ENCODE measurements at regions not wholly inside any gene's neighbourhood (a gene's known extent, or its start where the extent isn't known, plus 50 kb on each side); places are given as distances from the start of the nearest gene placed in this dataset.

GRCh38 chr3:81910244-81910852, 148.9 kb upstream of the GBE1 start:
- Mint-ChIP-seq H3K4me1 (peaks cover 16% of the 10 kb centered on the region), H3K27ac (peak overlapping the region in 2 of 7 donors; percentile 8 to 46)
- H3K4me3 ChIP-seq (replicated peaks in 1 of 3; ENCODE audit: low read depth in 2 of 3, low read length in 3 of 3) = no peak overlapping the region

GRCh38 chr3:81909796-81910195, 148.4 kb upstream of the GBE1 start:
- Mint-ChIP-seq H3K27me3 (ENCODE audit: low read depth in 3 of 3) (no peaks in the 10 kb centered on the region), H3K4me1 (peaks cover 16% of the 10 kb centered on the region), H3K36me3 (no peaks in the 10 kb centered on the region), H3K9me3 (peaks cover 0 to 4% (median 2%) of the 10 kb centered on the region in 7 donors), H3K27ac (no peak overlapping the region), H3K4me3 (no peak overlapping the region)
- no peak for TF ChIP-seq CTCF (IDR thresholded peaks at IDR 0.05)
- H3K9me3 ChIP-seq (replicated peaks in 1 of 2; ENCODE audit: control insufficient read depth in 1 of 2, insufficient read depth in 1 of 2, low read length in 2 of 2) = no peaks in the 10 kb centered on the region
- no peak overlapping the region for H3K4me2 ChIP-seq (replicated peaks; ENCODE audit: extremely low read depth, low read length, poor library complexity, severe bottlenecking)
- no peak overlapping the region for H3K27ac ChIP-seq (ENCODE audit: low read depth in 1 of 2, low read length in 2 of 2)
- H3K79me2 ChIP-seq (ENCODE audit: insufficient read depth, low read length) = no peaks in the 10 kb centered on the region
- no peak for DNase-seq
- H2AFZ ChIP-seq (ENCODE audit: insufficient read depth, low read depth, low read length, poor library complexity, severe bottlenecking) = no peak overlapping the region
- no peaks in the 10 kb centered on the region for H3K36me3 ChIP-seq (replicated peaks in 1 of 2; ENCODE audit: control insufficient read depth in 1 of 2, insufficient read depth in 2 of 2, low read length in 2 of 2)
- no peak overlapping the region for H3K9ac ChIP-seq (ENCODE audit: insufficient read depth, low read length, poor library complexity, severe bottlenecking)
- no peaks in the 10 kb centered on the region for H4K20me1 ChIP-seq (ENCODE audit: insufficient read depth, low read length)
- no peaks in the 10 kb centered on the region for H3K27me3 ChIP-seq (ENCODE audit: control insufficient read depth in 2 of 2, insufficient read depth in 2 of 2, low read length in 2 of 2)
- H3K4me1 ChIP-seq (ENCODE audit: control insufficient read depth in 1 of 2, insufficient read depth in 2 of 2, low read length in 2 of 2) = peaks cover 6 to 12% of the 10 kb centered on the region in 2 donors
- H3K4me3 ChIP-seq (replicated peaks in 1 of 3; ENCODE audit: low read depth in 2 of 3, low read length in 3 of 3) = no peak overlapping the region
- no CpG with 5 or more reads among the region's 3 CpGs for WGBS (ENCODE audit: insufficient coverage)
- intact Hi-C loops (cut with micrococcal nuclease) = no loop called here

More at GRCh38 chr3:81910244-81910852, 148.9 kb upstream of the GBE1 start:
- intact Hi-C loops (cut with micrococcal nuclease) = no loop called here
- TF ChIP-seq CTCF (IDR thresholded peaks at IDR 0.05) = peak; percentile 96
- H3K27me3 Mint-ChIP-seq (ENCODE audit: low read depth in 3 of 3) = no peaks in the 10 kb centered on the region
- peaks cover 6 to 12% of the 10 kb centered on the region in 2 donors for H3K4me1 ChIP-seq (ENCODE audit: control insufficient read depth in 1 of 2, insufficient read depth in 2 of 2, low read length in 2 of 2)
- H2AFZ ChIP-seq (ENCODE audit: insufficient read depth, low read depth, low read length, poor library complexity, severe bottlenecking) = peak overlapping the region; percentile 33
- no peaks in the 10 kb centered on the region for H3K27me3 ChIP-seq (ENCODE audit: control insufficient read depth in 2 of 2, insufficient read depth in 2 of 2, low read length in 2 of 2)
- H3K4me2 ChIP-seq (replicated peaks; ENCODE audit: extremely low read depth, low read length, poor library complexity, severe bottlenecking) = no peak overlapping the region
- H3K4me3 Mint-ChIP-seq = no peak overlapping the region
- 50% methylated on average over 1 of the region's 5 CpGs for WGBS (ENCODE audit: insufficient coverage)
- no peaks in the 10 kb centered on the region for H3K36me3 Mint-ChIP-seq
- H4K20me1 ChIP-seq (ENCODE audit: insufficient read depth, low read length) = no peaks in the 10 kb centered on the region
- H3K79me2 ChIP-seq (ENCODE audit: insufficient read depth, low read length) = no peaks in the 10 kb centered on the region
- no peak overlapping the region for H3K9ac ChIP-seq (ENCODE audit: insufficient read depth, low read length, poor library complexity, severe bottlenecking)
- no peaks in the 10 kb centered on the region for H3K9me3 ChIP-seq (replicated peaks in 1 of 2; ENCODE audit: control insufficient read depth in 1 of 2, insufficient read depth in 1 of 2, low read length in 2 of 2)
- H3K27ac ChIP-seq (ENCODE audit: low read depth in 1 of 2, low read length in 2 of 2) = no peak overlapping the region
- H3K36me3 ChIP-seq (replicated peaks in 1 of 2; ENCODE audit: control insufficient read depth in 1 of 2, insufficient read depth in 2 of 2, low read length in 2 of 2) = no peaks in the 10 kb centered on the region
- peak; percentile 17 to 43 (median 34) for DNase-seq
- peaks cover 0 to 4% (median 2%) of the 10 kb centered on the region in 7 donors for H3K9me3 Mint-ChIP-seq

Data from CD14-positive monocyte (primary cell).